NT2/D1 (cell line): ENCODE measurements at regions not wholly inside any gene's neighbourhood (a gene's known extent, or its start where the extent isn't known, plus 50 kb on each side); places are given as distances from the start of the nearest gene placed in this dataset.

Experiments used
- DNase-seq: peaks from one replicate; pipeline ENCODE4 v3.0.0-alpha.2; 2011; ENCODE audit warnings: low read depth, low spot score
- H3K27me3 ChIP-seq: 2 replicates; pipeline ENCODE4 v1.6.0; 2011; ENCODE audit warnings: mild to moderate bottlenecking; ENCODE audit not compliant: insufficient read length, insufficient read depth
- H3K36me3 ChIP-seq: 2 replicates; pipeline ENCODE4 v1.6.1; 2011; ENCODE audit warnings: mild to moderate bottlenecking, low read length, mixed read lengths; ENCODE audit not compliant: insufficient read depth, insufficient read length
- H3K4me1 ChIP-seq: 2 replicates; pipeline ENCODE4 v1.5.1; 2011; ENCODE audit not compliant: insufficient read depth, insufficient read length
- H3K4me3 ChIP-seq: 2 replicates; pipeline ENCODE4 v1.5.1; 2011; ENCODE audit warnings: low read depth; ENCODE audit not compliant: insufficient read length
- H3K9ac ChIP-seq: 2 replicates; pipeline ENCODE4 v1.6.0; 2011; ENCODE audit warnings: low read depth; ENCODE audit not compliant: insufficient read length
- H3K9me3 ChIP-seq: 2 replicates; pipeline ENCODE4 v1.5.1; 2011; ENCODE audit warnings: mild to moderate bottlenecking, low read length; ENCODE audit not compliant: insufficient read depth
- SUZ12 ChIP-seq: IDR thresholded peaks from 2 replicates; pipeline ENCODE4 v1.6.1; 2011; ENCODE audit not compliant: insufficient read length, insufficient read depth; ENCODE audit errors: extremely low read depth
- YY1 ChIP-seq: IDR thresholded peaks from 2 replicates; pipeline ENCODE4 v1.6.1; 2011; ENCODE audit not compliant: insufficient read length, insufficient read depth
- ZNF274 ChIP-seq: IDR thresholded peaks from 2 replicates; pipeline ENCODE4 v1.6.1; 2011; ENCODE audit warnings: mild to moderate bottlenecking, low read depth, low read length

DNA sequence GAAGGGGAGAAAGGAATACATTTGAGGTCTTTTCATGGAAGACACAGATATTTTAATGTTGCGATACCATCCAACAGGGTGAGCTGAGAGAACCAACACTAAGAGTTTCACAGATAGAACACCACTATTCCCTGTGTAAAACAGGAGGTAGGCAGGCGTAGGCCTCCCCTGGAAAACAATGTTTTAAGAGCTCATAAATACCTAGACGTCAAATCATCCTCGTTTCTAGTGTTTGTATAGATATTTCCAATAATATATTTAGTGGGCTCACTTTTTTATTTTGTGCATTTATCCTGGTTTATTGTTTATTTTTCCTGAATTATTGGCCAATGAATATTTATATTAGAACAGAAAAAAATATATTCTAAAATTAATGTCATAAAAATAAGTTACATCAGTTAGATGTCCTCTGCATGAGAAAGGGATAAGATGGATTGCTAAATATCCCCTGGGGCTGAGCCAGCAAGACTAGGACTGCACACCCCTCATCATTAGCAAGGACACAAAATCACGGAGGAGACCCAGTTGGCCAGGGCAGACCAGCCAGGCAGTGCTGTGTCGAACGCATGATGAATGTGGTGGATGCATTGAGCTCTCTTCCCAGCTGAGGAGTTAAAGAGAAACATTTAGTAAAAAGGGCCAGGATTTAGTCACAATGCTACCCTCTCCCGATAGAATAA is 380.5 kb downstream of the C6orf118 start:
- Histone ChIP-seq H3K36me3 (no peaks in the 10 kb centered on the region), H3K4me3 (no peak overlapping the region), H3K9ac (no peak overlapping the region), H3K27me3 (no peaks in the 10 kb centered on the region), H3K9me3 (peaks cover 20% of the 10 kb centered on the region), H3K4me1 (no peaks in the 10 kb centered on the region)
- DNase-seq: no peak
- TF ChIP-seq SUZ12 (no peak), ZNF274 (no peak), YY1 (no peak)

DNA sequence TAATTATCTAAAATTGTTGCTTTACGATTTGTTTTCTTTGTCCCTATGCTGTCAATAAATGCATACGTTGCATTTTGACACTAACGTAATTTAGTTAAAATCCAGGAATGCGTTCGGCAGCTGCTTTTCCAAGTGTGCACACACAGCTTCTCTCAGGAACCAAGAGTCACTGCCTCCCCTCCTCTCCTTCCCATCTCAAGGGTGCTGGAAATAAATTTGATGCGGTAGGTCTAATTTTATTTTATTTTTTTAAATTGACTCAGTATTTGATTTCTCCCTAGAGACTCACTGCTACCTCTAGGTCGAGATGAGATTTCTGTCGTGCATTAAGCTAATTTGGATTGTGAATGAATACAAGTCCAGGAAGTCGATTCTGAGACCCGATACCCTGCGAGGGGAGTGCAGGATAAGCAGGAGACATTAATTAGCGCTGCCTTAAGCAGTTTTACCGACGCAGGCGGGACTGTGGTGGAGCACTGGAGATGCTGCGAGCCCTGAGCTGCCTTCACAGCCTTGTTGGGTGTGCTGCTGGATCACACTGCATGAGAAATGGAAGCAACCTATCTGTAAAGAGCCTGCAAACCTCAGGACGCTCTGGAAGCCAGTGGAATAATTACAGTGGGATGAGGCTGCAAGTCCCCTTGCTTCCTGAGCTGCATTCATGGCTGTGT is 381.2 kb downstream of the C6orf118 start:
- Histone ChIP-seq H3K4me1 (no peaks in the 10 kb centered on the region), H3K9ac (no peak overlapping the region), H3K27me3 (no peaks in the 10 kb centered on the region), H3K36me3 (no peaks in the 10 kb centered on the region), H3K9me3 (peaks cover 20% of the 10 kb centered on the region), H3K4me3 (no peak overlapping the region)
- TF ChIP-seq YY1 (no peak), SUZ12 (no peak), ZNF274 (no peak)
- DNase-seq: no peak

DNA sequence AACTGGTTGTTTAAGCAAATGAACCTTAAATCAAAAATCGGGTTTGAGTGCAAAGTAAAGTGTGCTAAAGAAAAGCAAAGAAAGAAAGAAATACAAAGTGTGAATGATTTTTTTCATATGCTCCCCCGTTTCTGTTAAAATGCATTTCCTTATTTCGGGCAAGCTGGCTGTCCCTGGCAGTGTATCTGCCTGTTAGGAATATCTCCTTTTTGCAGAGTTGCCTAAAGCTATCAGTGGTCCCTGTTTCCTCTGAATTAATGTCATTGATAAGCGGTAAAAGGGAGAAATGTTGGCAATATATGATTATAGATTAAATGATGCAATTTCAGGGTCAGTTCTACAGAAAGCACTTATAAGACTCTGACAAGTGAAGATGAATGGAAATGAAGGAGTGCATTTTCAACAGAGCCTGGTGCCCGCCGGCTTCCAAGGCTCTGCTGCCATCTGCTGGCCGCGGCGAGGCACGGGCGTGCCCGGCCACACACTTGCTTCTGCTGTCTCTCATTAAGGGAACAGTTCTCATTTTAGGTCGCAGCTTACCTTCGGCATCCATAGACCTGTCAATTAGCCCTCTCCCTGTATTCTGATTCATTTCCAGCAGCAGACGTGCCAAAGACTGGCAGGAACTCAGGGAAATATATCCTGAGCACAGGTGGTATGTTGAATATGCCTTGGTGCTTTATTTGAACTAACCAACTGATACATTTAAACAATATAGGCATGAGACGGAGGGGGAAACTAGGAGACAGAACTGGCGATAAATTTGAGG is 381.9 kb downstream of the C6orf118 start:
- Histone ChIP-seq H3K27me3 (no peaks in the 10 kb centered on the region), H3K9me3 (peaks cover 15% of the 10 kb centered on the region), H3K4me1 (no peaks in the 10 kb centered on the region), H3K36me3 (no peaks in the 10 kb centered on the region), H3K4me3 (no peak overlapping the region), H3K9ac (no peak overlapping the region)
- no peak for TF ChIP-seq SUZ12
- peak; percentile 51 for DNase-seq

- no peak overlapping the region for H3K4me3 ChIP-seq
- peaks cover 8% of the 10 kb centered on the region for H3K9me3 ChIP-seq
- no peaks in the 10 kb centered on the region for H3K36me3 ChIP-seq
- DNase-seq: no peak
- TF ChIP-seq YY1 (no peak), SUZ12 (no peak), ZNF274 (no peak)
- no peak overlapping the region for H3K9ac ChIP-seq
- no peaks in the 10 kb centered on the region for H3K27me3 ChIP-seq
- no peaks in the 10 kb centered on the region for H3K4me1 ChIP-seq
These were observed 382.7 kb downstream of the C6orf118 start for GRCh38 chr6:164926686-164927085.

- H3K9ac ChIP-seq: no peak overlapping the region
- no peaks in the 10 kb centered on the region for H3K4me1 ChIP-seq
- H3K27me3 ChIP-seq: no peaks in the 10 kb centered on the region
- no peak for TF ChIP-seq SUZ12
- TF ChIP-seq YY1: no peak
- TF ChIP-seq ZNF274: no peak
- H3K9me3 ChIP-seq: peaks cover under 1% of the 10 kb centered on the region; the same call in 1 of the 2 replicates
- no peak for DNase-seq
- no peaks in the 10 kb centered on the region for H3K36me3 ChIP-seq
- no peak overlapping the region for H3K4me3 ChIP-seq
These were observed 383.5 kb downstream of the C6orf118 start for GRCh38 chr6:164925681-164926530.

DNA sequence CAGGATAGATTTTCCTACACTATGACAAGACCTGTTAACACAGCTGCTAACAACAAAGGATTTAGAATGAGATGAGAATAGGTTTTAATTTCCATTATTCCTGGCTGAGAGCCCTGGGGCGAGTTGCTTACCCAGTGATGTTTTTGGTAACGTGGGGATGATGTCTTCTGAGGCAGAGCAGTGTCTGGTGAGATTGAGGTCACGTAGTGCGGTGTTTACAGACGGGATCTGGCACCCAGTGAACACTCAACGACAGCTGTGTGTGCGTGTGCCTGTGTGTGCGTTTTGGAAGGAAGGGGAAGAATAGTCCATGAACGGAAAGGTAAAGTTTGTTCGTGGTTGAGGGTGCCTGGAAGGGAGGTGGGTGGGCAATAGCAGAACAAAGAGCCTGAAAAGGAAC is 384.7 kb downstream of the C6orf118 start:
- Histone ChIP-seq H3K9ac (no peak overlapping the region), H3K27me3 (no peaks in the 10 kb centered on the region), H3K36me3 (no peaks in the 10 kb centered on the region), H3K4me3 (no peak overlapping the region), H3K4me1 (no peaks in the 10 kb centered on the region), H3K9me3 (no peaks in the 10 kb centered on the region)
- no peak for DNase-seq
- TF ChIP-seq SUZ12 (no peak), ZNF274 (no peak), YY1 (no peak)

DNA sequence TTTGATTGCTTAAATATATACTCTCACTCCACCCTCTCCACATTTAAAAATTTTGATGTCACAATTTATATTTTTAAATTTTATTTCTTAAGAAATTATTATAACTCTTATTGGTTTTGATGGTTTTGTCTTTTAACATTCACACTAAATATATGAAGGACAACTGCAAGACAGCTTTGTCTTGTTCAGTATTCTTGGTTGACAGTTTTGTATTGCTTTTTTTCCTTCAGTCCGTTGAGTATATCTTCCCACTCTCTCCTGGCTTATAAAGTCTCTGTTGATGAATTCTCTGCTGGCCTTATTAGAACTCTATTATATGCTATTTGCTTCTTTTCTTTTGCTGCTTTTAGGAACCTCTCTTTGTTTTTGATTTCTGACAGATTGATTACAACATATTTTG is 392.2 kb downstream of the C6orf118 start:
- H3K4me1 ChIP-seq: no peaks in the 10 kb centered on the region
- TF ChIP-seq ZNF274 (no peak), YY1 (no peak), SUZ12 (no peak)
- no peak overlapping the region for H3K4me3 ChIP-seq
- H3K36me3 ChIP-seq: no peaks in the 10 kb centered on the region
- peaks cover 8% of the 10 kb centered on the region; the same call in 1 of the 2 replicates for H3K9me3 ChIP-seq
- no peaks in the 10 kb centered on the region for H3K27me3 ChIP-seq
- DNase-seq: no peak
- H3K9ac ChIP-seq: no peak overlapping the region
